NCI-H2196 treated with DMSO at 0.1 percent for 48 hours (cell line): ENCODE measurements at regions not wholly inside any gene's neighbourhood (a gene's known extent, or its start where the extent isn't known, plus 50 kb on each side); places are given as distances from the start of the nearest gene placed in this dataset.

Source experiments
- DNase-seq: peaks from one replicate; lab custom pipeline; 2025; ENCODE audit not compliant: unreplicated experiment; lab: John Stamatoyannopoulos, UW

DNA sequence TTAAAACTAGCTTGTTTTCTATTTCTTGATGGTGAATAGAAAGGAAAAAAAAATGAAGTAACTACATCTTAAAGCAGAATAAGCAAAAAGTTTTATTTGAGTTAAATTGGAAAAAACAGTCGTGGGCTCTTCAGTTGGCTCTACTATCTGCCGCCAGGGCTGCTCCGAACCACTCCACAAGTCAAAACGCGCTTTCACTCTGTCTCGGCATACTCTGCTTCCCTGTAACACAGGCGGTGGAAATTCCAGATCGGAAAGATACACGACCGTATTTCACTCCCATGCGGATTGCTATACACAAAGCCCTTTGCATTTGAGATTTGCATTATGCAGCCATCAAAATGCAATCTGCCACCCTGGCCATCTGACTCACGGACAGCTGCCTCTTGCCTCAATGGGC, 505.6 kb downstream of the IRX1 start:
- DNase-seq, result no peak

DNA sequence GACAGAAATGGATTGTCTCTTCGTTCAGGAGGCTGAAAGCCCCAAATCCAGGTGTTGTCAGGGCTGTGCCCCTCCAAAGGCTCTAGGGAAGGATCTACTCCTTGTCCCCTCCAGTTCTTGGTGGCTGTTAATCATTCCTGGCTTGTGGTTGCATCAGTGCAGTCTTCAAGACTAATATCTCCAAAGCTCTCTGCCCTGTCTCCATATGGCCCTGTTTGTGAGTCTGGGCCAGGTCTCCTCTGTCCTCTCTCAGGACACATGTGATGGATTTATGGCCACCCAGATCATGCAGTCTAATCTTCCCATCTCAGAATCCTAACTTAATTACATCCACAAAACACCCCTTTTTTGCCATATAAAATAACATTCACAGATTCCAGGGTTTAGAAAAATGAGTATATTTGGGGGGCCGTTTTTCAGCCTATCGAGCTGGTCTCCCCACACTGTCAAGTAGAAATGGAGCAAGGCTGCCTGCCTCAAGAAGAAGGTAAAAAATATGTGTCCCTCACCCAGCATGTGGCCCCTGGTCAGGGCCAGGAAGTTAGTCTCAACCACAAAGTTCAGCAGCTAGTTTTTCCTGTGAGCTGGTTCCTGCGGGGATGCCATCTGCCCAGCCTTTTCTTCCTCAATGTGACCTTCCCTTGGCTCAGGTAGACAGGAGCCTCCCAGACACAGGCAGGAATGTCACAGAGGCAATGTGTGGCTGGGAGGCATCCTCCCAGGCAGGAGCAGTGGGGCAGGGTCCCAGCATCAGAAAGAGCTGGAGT, 509.4 kb downstream of the IRX1 start:
- no peak for DNase-seq

DNA sequence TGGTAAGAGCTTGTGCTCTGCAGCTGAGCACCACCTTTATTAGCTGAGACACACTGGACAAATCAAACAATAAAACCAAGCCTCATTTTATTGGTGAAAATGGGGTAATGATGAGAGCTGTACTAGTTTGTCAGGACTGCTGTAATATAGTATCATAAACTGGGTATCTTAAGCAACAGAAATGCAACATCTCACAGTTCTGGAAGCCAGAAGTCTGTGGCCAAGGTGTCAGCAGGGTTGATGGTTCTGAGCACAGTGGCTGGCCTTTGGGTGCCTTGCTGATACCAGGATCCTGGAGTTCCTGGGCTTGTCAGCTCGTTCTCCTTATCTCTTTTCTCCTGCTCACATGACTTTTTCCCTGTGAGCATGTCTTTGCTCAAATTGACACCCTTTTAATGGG, 513.1 kb downstream of the IRX1 start:
- no peak for DNase-seq

DNA sequence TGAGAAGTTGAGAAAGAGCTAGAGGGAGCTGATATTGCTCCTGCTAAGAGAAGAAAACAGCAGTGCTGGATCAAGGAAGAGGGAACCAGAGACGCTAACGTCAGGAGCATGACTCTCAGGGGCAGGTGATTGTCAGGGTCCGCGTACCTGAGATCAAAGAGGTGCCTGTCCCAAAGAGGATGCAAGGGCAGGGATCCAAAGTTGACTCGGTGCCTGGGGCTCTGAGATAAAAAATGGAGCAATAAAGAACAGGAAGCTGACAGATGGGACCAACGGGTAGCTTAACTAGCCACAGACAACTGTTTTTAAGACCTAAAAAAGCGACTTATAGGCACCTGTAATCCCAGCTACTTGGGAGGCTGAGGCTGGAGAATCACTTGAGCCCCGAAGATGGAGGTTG, 517.8 kb downstream of the IRX1 start:
- no peak for DNase-seq

DNA sequence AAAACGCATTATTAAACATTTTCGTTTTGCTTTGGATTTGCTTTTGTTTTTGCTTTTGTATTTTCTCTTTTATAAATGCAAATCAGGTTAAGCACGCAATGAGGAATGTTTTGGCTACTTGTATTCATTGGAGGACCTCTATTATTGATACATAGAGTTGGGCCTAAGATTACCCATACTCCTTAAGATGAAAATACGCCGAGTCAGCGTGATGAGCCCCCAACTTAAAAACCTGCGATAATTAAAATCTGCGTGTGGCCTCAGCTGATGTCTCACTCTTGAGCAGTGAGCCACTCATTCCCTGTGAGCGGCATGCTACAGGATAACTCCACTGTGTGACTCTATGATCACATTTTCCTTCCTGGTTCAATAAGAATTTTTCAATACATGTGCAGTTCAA, 518.3 kb downstream of the IRX1 start:
- DNase-seq, result no peak

DNA sequence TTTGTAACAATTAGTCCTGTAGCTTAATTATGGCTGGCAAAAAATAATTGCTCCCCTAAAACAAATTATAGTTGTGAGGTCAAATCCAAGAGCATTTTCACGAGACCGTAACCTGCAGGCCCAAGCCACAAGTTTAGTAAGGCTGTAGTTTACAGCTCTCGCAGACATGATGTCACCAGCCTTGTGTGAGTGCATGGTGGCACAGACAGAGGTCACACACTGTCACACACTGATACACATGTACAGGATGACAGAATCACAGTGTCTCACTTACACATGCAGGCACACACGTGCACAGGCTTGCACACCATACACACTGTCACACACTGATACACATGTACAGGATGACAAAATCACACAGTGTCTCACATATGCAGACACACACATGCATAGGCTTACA, 518.8 kb downstream of the IRX1 start:
- DNase-seq, result no peak

DNA sequence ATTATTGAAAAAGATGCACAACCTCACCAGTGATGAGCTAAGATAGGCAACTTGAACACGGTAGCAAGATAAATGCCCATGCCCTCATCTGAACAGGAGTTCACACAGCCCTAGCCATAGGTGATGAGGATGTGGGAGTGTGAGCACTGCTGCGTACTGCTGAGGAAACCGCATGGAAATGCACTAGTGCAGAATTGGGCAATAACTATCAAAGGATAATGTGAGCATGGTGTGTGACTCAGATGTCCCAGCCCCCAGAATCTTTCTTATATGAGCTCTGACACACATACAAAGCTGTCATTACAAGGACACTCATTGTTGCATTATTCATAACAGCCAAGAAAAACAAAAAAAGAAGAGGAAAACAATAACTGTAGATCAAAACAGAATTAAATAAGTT, 521.2 kb downstream of the IRX1 start:
- no peak for DNase-seq

DNA sequence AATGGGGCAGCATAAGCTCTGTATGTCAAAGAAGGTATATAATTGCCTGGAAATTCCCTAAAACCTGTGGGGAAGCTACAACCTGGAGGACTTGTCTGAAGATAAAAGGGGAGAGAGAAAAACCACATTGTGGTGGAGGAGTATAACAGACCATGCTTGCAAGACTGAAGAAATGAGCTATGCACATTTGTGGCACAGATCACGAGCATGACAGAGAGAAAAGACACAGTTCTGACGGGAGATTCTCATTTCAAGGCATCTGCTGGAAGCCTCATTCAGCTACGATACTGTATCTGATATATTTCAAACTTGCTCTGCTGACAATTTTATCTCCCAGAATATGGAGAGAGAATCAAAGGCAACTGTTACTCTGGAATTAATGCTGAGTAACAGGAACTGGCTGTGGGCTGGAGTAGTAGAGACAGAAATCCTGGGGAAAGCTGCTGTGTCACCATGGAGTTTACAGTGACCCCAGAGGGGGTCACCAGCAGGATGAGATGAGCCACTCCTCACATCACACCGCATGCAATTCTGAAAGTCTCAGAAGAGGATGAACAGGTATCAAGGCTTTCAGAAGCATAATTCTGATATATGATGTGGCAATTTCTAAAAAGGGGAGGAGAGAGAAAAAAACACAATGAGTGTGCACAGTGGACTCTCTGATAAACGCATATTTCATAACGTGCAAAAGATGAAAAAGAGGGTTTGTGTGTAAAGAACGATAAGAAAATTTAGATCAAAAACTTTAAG, 528.8 kb downstream of the IRX1 start:
- DNase-seq, result no peak

DNA sequence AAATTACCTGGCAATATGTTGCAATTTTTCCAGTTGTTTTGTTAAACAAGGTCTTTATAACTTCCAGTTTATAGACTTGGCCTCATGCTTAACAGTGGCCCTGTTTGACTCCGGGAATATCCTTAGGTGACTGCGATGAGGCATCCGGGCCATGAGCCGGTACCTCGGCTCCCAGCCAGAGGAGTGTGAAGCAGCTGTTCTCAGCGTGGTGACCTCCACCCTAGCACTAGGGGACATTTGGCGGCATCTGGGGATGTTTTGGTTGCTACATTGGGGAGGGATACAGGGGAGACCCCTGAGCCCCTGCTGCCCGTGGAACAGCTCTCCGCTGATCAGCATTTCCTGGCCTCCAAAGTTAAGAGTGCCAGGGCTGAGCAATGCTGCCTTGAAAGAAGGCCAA, 533.4 kb downstream of the IRX1 start:
- DNase-seq, result no peak

DNA sequence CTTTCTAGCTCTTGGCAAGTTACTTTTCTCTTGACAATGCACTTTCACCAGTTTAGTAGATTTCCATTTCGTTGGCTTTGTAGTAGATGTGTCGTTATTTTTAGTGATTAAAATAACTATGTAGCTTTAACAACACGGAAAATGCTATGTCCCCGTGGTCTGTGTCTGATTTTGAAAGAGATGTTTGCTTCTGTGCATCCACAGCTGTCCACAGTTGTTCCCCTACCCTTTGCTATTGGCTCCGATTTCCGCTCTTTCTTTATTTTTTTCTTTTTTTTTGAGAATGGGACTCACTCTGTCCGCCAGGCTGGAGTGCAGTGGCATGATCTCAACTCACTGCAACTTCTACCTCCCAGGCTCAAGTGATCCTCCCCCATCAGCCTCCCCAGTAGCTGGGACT, 533.9 kb downstream of the IRX1 start:
- no peak for DNase-seq

DNA sequence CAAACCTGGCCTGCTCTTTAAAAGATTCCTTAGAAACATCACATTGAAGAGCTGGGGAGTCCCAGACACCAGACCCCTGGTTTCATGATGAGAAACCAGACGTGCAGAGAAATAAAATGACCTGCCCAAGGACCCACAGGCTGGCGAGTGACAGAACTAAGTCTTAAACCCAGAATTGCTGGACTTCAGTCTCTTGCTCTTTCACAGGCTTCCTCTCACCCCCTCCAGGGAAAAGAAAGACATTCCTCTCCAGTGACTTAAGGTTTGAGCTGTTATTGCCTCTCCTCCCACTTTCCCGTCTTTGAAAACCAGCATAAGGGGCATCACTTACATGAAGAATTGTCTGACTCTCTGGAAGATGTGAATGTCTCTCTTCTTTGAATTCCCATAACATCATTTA, 535.2 kb downstream of the IRX1 start:
- no peak for DNase-seq

DNA sequence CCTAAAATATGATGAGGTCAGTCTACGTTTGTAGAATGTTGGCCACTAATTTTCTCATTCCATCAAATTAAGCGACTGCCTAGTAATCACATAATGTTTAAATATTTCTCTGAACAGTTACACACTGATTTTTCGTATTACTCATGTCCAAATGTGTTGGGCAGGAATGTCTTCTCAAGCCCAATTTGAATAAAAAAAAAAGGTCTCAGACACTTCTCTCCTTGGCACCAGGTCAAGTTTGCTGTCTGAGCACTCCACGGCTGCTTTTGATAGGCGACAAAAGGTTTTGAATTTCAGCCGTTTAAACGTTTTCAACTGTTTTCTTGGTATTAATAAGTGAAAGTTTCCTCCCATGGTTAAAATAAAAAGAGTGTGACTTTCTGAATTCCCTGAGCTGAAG, 542.1 kb downstream of the IRX1 start:
- no peak for DNase-seq

DNA sequence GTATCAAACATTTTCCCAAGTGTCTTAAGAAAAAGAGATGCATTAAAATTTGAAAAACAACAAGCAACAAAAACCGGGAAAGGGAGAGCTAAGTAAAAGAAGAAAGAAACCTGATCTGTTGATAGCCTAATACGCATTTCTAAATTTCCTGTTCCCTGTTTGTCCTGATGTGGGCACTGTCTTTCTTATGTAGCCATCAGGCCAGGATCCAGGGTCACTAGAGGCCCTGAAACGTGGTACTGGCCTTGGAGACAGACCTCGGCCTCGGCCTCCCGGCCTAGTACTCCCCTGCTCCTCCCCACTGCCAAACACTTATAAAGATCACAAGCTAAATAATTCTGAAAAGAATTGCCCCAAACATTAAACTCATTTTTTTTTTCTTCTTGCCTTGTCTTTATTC, 547.2 kb downstream of the IRX1 start:
- no peak for DNase-seq

DNA sequence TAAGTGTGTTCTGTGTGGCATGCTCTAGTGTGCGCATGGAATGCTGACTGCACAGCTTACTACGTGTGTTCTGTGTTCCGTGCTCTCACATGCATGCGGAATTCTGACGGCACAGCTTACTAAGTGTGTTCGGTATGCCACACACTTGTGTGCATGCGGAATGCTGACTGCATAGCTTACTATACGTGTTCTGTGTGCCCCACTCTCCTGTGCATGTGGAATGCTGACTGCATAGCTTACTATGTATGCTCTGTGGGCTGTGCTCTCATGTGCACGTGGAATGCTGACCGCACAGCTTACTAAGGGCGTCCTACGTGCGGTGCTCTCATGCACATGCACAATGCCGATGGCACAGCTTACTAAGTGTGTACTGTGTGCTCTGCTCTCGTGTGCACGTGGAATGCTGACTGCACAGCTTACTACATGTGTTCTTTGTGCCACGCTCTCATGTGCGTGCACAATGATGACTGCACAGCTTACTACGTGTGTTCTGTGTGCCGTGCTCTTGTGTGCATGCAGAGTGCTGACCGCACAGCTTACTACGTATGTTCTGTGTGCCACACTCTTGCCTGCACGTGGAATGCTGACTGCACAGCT, 548.9 kb downstream of the IRX1 start:
- DNase-seq, result no peak

DNA sequence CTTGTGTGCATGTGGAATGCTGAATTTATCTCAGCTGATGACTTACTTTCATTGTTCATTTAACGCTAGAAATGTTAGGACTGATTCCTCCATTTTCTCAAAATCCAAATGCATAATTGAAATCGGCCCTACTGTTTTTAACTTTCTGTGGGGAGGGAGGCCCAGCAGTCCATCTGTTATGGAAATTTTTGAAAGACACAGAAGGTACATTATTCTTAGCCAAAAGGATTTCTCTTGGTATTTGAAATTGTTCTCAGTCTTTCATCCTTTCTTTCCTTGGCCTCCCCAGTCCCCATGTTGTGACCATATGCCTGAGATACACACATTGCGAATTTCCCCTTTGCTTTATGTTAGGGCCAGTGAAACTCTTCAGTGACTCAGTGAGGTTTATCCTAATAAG, 549.9 kb downstream of the IRX1 start:
- no peak for DNase-seq

DNA sequence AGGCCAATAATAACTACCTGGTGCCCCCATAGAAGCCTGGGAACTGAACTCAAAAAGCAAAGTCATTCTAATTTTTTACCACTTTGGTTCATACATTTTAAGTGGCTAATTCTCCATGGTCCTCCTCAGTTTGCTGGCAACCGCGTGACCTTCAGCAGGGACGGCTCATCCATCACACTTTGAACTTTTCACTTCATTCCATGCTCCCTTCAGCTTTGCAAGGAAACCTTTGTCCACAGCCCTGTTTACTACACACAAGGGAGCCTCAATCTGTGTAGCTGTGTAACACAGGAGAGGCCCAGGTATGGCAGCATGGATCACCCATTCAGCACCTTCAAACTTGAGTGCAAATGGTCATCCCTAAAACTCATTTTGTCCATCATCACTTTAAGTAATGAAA, 552.4 kb downstream of the IRX1 start:
- DNase-seq, result no peak

DNA sequence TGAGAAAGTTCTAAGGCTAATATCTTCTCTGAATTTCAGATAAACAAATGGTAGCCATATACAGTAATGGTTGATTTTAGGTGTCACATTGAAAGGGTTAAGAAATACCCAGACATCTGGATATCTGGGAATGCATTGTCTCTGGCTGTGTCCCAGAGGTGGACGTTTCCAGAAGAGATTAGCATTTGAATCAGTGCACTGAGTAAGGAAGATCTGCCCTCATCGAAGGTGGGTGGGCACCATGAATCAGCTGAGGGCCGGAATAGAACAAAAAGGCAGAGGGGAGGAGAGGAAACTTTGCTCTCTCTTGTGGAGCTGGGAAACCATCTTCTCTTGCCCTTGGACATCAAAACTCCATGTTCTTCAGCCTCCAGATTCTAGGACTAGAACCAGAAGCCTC, 554.4 kb downstream of the IRX1 start:
- no peak for DNase-seq

DNA sequence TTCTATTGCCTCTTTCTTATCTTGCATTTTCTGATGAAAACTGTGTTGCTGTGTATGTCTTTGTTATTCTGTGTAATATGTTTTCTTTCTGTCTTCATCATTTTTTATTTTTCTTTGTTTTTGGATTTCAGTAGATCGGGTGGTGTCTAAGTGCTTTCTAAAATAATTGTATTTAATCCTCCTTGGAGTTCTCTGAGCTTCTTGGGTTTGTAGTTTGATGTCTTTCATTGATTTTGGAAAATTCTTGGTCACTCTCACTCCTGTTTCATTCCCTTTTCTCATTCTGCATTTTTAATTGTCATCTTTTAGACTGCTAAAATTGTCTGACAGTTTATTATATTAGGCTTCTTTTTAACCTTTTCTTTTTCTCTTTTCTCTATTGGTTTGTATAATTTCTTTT, 560.5 kb downstream of the IRX1 start:
- no peak for DNase-seq

DNA sequence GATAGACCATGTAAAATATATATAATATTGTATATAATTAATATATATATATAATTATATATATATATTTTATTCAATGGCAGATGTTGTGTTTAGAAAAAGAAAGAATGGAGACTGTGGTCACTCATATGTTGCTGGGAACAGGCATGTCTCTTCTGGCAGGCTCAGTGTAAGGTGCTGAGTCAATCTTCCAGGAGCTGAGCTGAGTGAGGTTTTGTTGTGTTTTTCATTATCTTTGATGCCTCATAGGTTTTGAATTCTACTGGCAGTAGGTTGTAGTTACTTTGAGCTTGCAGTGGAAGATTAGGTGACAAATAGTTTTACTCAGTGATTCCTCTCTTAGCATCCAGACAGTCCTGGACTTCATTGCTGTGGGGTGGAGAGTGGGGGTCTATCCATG, 561.3 kb downstream of the IRX1 start:
- no peak for DNase-seq

DNA sequence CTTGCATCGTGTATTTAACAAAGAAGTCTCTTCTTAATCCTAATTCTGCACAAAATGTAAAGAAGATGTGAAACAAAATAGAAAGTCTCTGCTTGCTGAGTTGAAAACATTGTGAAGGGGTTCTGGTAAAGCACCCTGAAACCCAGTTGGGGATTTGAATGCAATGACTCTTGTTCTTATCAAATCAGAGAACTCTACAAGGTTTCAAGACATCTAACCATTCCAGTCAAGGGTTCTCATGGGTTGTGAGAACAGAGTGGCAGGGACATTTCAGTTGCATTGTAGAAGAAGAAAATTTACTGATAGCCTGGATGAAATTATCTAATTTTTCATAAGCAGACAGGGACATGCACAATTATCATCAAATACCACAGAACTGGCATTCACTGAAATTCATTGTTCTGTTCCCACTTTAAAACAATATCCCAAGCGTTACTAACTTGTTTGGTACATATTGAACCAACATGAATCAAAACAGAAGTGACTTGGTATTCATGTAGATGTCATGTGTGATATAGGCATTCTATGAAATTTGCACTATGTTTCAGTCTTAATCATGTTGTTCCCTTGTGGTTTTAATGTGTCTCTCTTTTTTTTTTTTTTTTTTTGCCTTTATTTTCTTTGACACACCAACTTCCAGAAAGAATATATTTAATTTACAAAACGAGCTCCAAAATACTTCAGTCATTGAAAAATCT, 563.3 kb downstream of the IRX1 start:
- no peak for DNase-seq

DNA sequence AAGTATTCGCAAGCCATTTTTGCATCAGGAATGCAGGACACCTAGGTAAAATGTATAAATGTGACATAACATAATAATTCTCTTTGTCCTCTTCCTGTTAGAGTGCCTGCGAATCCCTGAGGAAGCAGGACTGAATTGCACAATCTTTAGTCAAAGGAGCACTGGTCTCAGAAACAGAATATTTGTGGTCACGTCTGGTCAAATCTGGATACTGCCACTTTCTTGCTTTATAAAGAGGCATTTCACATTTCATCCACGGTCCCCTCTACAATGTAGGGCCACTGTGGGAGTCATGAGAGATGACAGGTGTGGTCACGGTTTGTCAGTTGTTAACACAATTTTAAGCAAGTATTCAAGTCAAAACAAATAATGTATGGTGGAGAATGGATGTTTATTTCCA, 564.0 kb downstream of the IRX1 start:
- no peak for DNase-seq

DNA sequence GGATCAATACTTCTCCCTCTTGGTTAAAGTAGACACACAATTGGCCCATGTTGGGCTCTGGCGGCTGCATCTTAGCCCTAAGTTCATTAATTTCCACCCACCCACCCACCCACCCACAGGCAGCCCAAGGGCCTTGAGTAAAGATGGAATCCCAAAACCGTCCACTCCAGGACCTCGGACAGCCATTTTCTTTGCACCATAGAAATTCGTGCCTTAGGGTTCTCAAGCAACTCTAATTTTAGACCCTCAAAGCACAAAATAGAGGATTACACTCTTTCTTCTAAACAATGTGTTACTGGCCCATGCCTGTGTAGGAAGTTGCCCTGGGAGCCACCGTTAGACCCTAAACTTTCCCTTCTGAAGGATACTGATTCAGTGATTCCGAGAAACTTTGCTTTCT, 568.5 kb downstream of the IRX1 start:
- no peak for DNase-seq
